HEK293T (cell line): ENCODE measurements at regions not wholly inside any gene's neighbourhood (a gene's known extent, or its start where the extent isn't known, plus 50 kb on each side); places are given as distances from the start of the nearest gene placed in this dataset.
"Not testable (repeated sequence)": the region's sequence is repeated elsewhere in the genome, so short reads cannot be mapped to it uniquely, and the experiment has no call there.

Experiments used
- CTCF ChIA-PET: fragments of 350-600 bp; formaldehyde crosslinking; extraction: SDS; loops from one replicate; lab custom pipeline; 2021; ENCODE audit warnings: antibody characterized with exemption, inconsistent platforms; lab: Yijun Ruan, JAX
- POLR2A ChIA-PET: fragments of 350-600 bp; formaldehyde crosslinking; extraction: SDS; loops from one replicate; lab custom pipeline; 2020; ENCODE audit warnings: antibody characterized with exemption, inconsistent platforms; lab: Yijun Ruan, JAX
- DNase-seq: peaks from one replicate; pipeline ENCODE4 v3.0.0; 2012; ENCODE audit warnings: mixed read lengths; ENCODE audit errors: extremely low spot score
- ARNT ChIP-seq: fragments of 450-650 bp; IDR thresholded peaks from 2 replicates; pipeline ENCODE4 v1.6.1; 2017; ENCODE audit warnings: mild to moderate bottlenecking
- BHLHE40 ChIP-seq: fragments of 450-650 bp; IDR thresholded peaks from 2 replicates; pipeline ENCODE4 v1.6.1; 2016; ENCODE audit warnings: mild to moderate bottlenecking, moderate library complexity, borderline replicate concordance
- CTBP1 ChIP-seq: fragments of 450-650 bp; IDR thresholded peaks from 2 replicates; pipeline ENCODE4 v1.6.1; 2016; ENCODE audit warnings: borderline replicate concordance
- ELF4 ChIP-seq: fragments of 450-650 bp; IDR thresholded peaks from 2 replicates; pipeline ENCODE4 v1.6.1; 2017; ENCODE audit warnings: antibody characterized with exemption
- FOXA1 ChIP-seq: fragments of 450-650 bp; IDR thresholded peaks from 2 replicates; pipeline ENCODE4 v1.6.1; 2016; ENCODE audit warnings: mild to moderate bottlenecking
- FOXK2 ChIP-seq: fragments of 450-650 bp; IDR thresholded peaks from 2 replicates; pipeline ENCODE4 v1.6.1; 2016; ENCODE audit warnings: mild to moderate bottlenecking
- FOXM1 ChIP-seq: fragments of 450-650 bp; IDR thresholded peaks from 2 replicates; pipeline ENCODE4 v1.6.1; 2017; ENCODE audit warnings: mild to moderate bottlenecking, borderline replicate concordance
- HDGF ChIP-seq: fragments of 450-650 bp; IDR thresholded peaks from 2 replicates; pipeline ENCODE4 v1.6.1; 2017; ENCODE audit warnings: antibody characterized with exemption, borderline replicate concordance
- L3MBTL2 ChIP-seq: fragments of 450-650 bp; conservative IDR thresholded peaks from 2 replicates; pipeline ENCODE4 v1.6.1; 2016; ENCODE audit warnings: mild to moderate bottlenecking
- LEF1 ChIP-seq: fragments of 450-650 bp; IDR thresholded peaks from 2 replicates; pipeline ENCODE4 v1.6.1; 2017; ENCODE audit warnings: mild to moderate bottlenecking, borderline replicate concordance
- NFRKB ChIP-seq: fragments of 450-650 bp; IDR thresholded peaks from 2 replicates; pipeline ENCODE4 v1.6.1; 2016; ENCODE audit warnings: mild to moderate bottlenecking, moderate library complexity
- SP1 ChIP-seq: fragments of 450-650 bp; IDR thresholded peaks from 2 replicates; pipeline ENCODE4 v1.6.1; 2017
- SUZ12 ChIP-seq: fragments of 450-650 bp; IDR thresholded peaks from 2 replicates; pipeline ENCODE4 v1.6.1; 2016; ENCODE audit warnings: mild to moderate bottlenecking
- TARDBP ChIP-seq: fragments of 450-650 bp; IDR thresholded peaks from 2 replicates; pipeline ENCODE4 v1.6.1; 2016
- ZNF384 ChIP-seq: fragments of 450-650 bp; IDR thresholded peaks from 2 replicates; pipeline ENCODE4 v1.6.1; 2016
- TF ChIP-seq, protein P1 (sequence below): fragments of 450-650 bp; IDR thresholded peaks from 2 replicates; pipeline ENCODE4 v1.6.1; 2016

DNA sequence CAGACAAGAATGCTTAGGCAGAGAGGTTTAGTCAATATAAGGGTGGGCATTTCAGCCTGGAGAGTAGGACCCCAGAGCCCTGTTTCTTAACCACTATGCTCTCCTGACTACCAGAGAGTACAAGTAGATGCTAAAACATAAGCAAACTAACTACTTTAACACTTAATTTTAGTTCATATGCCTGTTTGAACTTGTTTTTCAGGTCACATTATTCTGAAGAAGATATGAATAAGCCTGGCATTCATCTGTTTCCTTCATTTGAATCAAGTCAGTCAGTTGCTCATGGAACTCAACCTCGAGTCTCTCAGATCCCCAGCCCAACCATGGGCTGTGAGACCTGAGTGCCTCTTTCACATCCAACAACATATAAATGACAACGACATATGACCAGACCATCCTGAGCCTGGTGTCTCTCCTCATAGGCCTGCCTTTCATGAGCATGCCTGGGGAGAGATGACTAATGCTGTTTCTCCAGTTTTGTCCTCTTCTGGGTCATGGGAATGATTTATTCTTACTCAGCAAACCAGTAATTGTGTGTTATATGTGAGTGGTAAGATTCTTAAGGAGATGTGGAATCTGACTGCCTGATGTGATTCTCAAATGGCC, 251.1 kb upstream of the BTG1 start:
- ChIA-PET CTCF (no interaction called here), POLR2A (no interaction called here)
- no peak for TF ChIP-seq HDGF
- no peak for TF ChIP-seq TARDBP
- TF ChIP-seq CTBP1: no peak
- TF ChIP-seq SP1: no peak
- no peak for TF ChIP-seq L3MBTL2
- no peak for TF ChIP-seq BHLHE40
- TF ChIP-seq FOXM1: no peak
- no peak for TF ChIP-seq LEF1
- TF ChIP-seq ZNF384: no peak
- no peak for TF ChIP-seq ARNT
- TF ChIP-seq FOXK2: no peak
- TF ChIP-seq ELF4: no peak
- TF ChIP-seq NFRKB: no peak
- no peak for DNase-seq

DNA sequence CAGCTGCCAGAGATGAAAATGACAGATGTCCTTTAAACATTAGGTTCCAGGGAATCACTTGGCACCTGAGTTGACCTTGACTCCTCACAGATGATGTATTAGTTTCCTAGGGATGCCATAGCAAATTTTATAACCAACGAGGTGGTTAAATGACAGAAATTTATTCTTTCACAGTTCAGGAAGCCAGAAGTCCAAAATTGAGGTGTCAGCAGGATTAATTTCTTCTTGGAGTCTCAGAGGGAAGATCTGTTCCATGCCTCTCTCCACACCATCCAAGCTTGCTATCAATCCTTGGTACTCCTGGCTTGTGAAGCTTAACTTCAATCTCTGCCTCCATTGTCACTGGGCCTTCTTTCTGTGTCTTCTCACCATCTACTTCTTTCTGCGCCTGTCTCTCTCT, 249.7 kb upstream of the BTG1 start:
- CTCF ChIA-PET: no interaction called here
- TF ChIP-seq CTBP1 (no peak), HDGF (no peak), SP1 (no peak), SUZ12 (no peak), ELF4 (no peak), FOXK2 (no peak), ARNT (no peak), TARDBP (no peak), NFRKB (no peak), L3MBTL2 (no peak), ZNF384 (no peak), FOXM1 (no peak), BHLHE40 (no peak), LEF1 (no peak), FOXA1 (no peak)
- TF ChIP-seq, protein P1, sequence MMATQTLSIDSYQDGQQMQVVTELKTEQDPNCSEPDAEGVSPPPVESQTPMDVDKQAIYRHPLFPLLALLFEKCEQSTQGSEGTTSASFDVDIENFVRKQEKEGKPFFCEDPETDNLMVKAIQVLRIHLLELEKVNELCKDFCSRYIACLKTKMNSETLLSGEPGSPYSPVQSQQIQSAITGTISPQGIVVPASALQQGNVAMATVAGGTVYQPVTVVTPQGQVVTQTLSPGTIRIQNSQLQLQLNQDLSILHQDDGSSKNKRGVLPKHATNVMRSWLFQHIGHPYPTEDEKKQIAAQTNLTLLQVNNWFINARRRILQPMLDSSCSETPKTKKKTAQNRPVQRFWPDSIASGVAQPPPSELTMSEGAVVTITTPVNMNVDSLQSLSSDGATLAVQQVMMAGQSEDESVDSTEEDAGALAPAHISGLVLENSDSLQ: no peak
- POLR2A ChIA-PET: no interaction called here
- DNase-seq: no peak

GRCh38 chr12:92394895-92395294, 249.2 kb upstream of the BTG1 start:
- POLR2A ChIA-PET: no interaction called here
- CTCF ChIA-PET: no interaction called here
- no peak for TF ChIP-seq ARNT
- no peak for TF ChIP-seq ELF4
- TF ChIP-seq FOXK2: no peak
- no peak for TF ChIP-seq SP1
- no peak for TF ChIP-seq HDGF
- TF ChIP-seq SUZ12: no peak
- TF ChIP-seq TARDBP: no peak
- TF ChIP-seq, protein P1: no peak
- no peak for TF ChIP-seq FOXM1
- no peak for TF ChIP-seq LEF1
- no peak for TF ChIP-seq L3MBTL2
- DNase-seq: no peak

DNA sequence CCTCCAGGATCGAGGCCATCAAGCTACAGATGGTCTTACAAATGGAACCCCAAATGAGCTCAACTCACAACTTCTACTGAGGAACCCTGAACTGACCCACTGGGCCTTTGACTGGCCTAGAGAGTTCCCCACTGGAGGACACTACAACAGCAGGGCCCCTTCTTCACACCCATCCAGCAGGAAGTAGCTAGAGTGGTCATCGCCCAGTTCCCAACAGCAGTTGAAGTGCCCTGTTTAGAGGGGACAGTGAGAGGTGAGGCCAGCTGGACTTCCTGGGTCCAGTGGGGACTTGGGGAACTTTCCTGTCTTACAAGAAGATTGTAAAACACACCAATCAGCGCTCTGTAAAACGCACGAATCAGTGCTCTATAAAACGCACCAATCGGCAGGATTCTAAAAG, 247.9 kb upstream of the BTG1 start:
- ChIA-PET POLR2A (no interaction called here), CTCF (no interaction called here)
- no peak for DNase-seq
- TF ChIP-seq NFRKB: no peak
- no peak for TF ChIP-seq FOXK2
- no peak for TF ChIP-seq ARNT
- no peak for TF ChIP-seq ELF4
- no peak for TF ChIP-seq L3MBTL2
- TF ChIP-seq SP1: no peak
- no peak for TF ChIP-seq HDGF
- TF ChIP-seq, protein P1: no peak

DNA sequence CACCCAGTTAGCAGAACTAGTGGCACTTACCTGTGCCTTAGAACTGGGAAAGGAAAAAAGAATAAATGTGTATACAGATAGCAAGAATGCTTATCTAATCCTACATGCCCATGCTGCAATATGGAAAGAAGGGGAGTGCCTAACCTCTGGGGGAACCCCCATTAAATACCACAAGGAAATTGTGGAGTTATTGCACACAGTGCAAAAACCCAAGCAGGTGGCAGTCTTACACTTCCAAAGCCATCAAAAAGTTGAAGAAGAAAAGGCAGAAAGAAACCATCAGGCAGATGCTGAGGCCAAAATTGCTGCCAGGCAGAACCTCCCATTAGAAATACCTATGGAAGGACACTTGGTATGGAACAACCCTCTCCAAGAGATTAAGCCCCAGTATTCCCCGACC, 246.1 kb upstream of the BTG1 start:
- CTCF ChIA-PET, DNase-seq, POLR2A ChIA-PET: not testable (repeated sequence)

- CTCF ChIA-PET: no interaction called here
- DNase-seq: no peak
- TF ChIP-seq CTBP1 (no peak), ARNT (no peak), HDGF (no peak), SP1 (no peak), ELF4 (no peak), LEF1 (no peak)
- POLR2A ChIA-PET: no interaction called here
Measured at GRCh38 chr12:92389466-92389865, 243.8 kb upstream of the BTG1 start.

DNA sequence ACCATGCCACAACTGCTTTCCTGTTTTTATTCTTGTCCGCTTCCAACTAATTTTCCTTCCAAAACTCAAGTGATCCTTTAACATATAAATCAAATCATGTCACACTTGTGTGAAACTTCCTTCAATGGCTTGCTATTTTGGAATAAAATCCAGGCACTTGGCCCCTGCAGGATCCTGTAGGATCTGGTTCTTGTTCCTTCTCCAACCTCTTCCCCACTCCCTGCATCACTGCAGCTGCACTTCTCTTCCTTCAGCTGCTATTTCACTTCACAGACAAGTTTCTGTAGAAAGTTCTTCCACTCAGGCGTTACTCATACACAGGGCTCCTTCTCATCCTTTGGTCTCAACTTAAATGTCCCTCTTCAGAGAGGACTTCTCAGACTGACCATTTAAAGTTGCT, 239.7 kb upstream of the BTG1 start:
- no peak for TF ChIP-seq FOXA1
- no peak for TF ChIP-seq FOXM1
- TF ChIP-seq ZNF384: no peak
- no peak for TF ChIP-seq NFRKB
- TF ChIP-seq SUZ12: no peak
- no peak for TF ChIP-seq CTBP1
- TF ChIP-seq FOXK2: no peak
- CTCF ChIA-PET: no interaction called here
- no peak for DNase-seq
- POLR2A ChIA-PET: no interaction called here
